ENCODE measurements at regions not wholly inside any gene's neighbourhood (a gene's known extent, or its start where the extent isn't known, plus 50 kb on each side); places are given as distances from the start of the nearest gene placed in this dataset.

- POLR2A ChIA-PET: no interaction called here
- peaks cover 68% of the 10 kb centered on the region for H3K27me3 ChIP-seq (ENCODE audit: insufficient read depth)
Observed at GRCh38 chr7:1307828-1308227, 75.2 kb downstream of the UNCX start.

More at GRCh38 chr7:1307828-1308227, 75.2 kb downstream of the UNCX start:
- Histone ChIP-seq H3K4me3 (ENCODE audit: low read depth in 2 of 2, low read length in 1 of 2) (no peak overlapping the region), H3K79me2 (ENCODE audit: insufficient read depth) (no peaks in the 10 kb centered on the region), H3K36me3 (replicated peaks in 1 of 2; ENCODE audit: control insufficient read depth in 1 of 2, insufficient read depth in 2 of 2, low read length in 1 of 2) (no peaks in the 10 kb centered on the region), H3F3A (replicated peaks; ENCODE audit: insufficient read depth) (no peaks in the 10 kb centered on the region), H3K4me2 (no peak overlapping the region), H3K9ac (no peak overlapping the region), H3K27ac (ENCODE audit: low read depth in 2 of 2, low read length in 1 of 2) (no peak overlapping the region), H2AFZ (ENCODE audit: low read depth) (no peak overlapping the region), H3K9me2 (no peaks in the 10 kb centered on the region), H4K20me1 (ENCODE audit: insufficient read depth) (no peaks in the 10 kb centered on the region), H3K4me1 (ENCODE audit: control insufficient read depth in 1 of 2, insufficient read depth in 2 of 2, low read depth in 1 of 2, low read length in 1 of 2) (no peaks in the 10 kb centered on the region), H3K9me3 (no peaks in the 10 kb centered on the region)
- WGBS (ENCODE audit: low lambda C conversion rate): 59% methylated on average over 14 of the region's 14 CpGs
- TF ChIP-seq CTCF (IDR thresholded peaks at IDR 0.05): no peak
- no peak for TF ChIP-seq EZH2phosphoT487 (IDR thresholded peaks at IDR 0.05; ENCODE audit: borderline replicate concordance, low read depth)
- TF ChIP-seq POLR2AphosphoS5 (IDR thresholded peaks at IDR 0.05; ENCODE audit: low read depth, low read length): no peak
- no peak for TF ChIP-seq NRF1 (IDR thresholded peaks at IDR 0.05; ENCODE audit: low read depth, low read length)
- no peak for TF ChIP-seq MXI1 (IDR thresholded peaks at IDR 0.05; ENCODE audit: low read depth, low read length)
- TF ChIP-seq YY1 (IDR thresholded peaks at IDR 0.05; ENCODE audit: low read depth): no peak
- TF ChIP-seq JUND (IDR thresholded peaks at IDR 0.05): no peak
- no peak for TF ChIP-seq USF1 (IDR thresholded peaks at IDR 0.05; ENCODE audit: borderline replicate concordance, low read depth)
- TF ChIP-seq IRF3 (IDR thresholded peaks at IDR 0.05; ENCODE audit: low read depth, low read length): no peak
- no peak for TF ChIP-seq ELF1 (IDR thresholded peaks at IDR 0.05)
- no peak for TF ChIP-seq ZBTB33 (IDR thresholded peaks at IDR 0.05; ENCODE audit: borderline replicate concordance, low read depth)
- TF ChIP-seq RAD21 (IDR thresholded peaks at IDR 0.05; ENCODE audit: low read length): no peak
- TF ChIP-seq MEF2A (IDR thresholded peaks at IDR 0.05; ENCODE audit: borderline replicate concordance, low read depth): no peak
- TF ChIP-seq REST (IDR thresholded peaks at IDR 0.05; ENCODE audit: low read depth, low read length): no peak
- TF ChIP-seq FOXJ3 (CRISPR knock-in tag; IDR thresholded peaks at IDR 0.05): no peak
- no peak for TF ChIP-seq FOSL2 (IDR thresholded peaks at IDR 0.05; ENCODE audit: borderline replicate concordance, low read depth)
- TF ChIP-seq GATA2 (CRISPR knock-in tag; IDR thresholded peaks at IDR 0.05): no peak
- TF ChIP-seq SMC3 (IDR thresholded peaks at IDR 0.05; ENCODE audit: low read depth, low read length): no peak
- DNase-seq: no peak
- CTCF ChIA-PET: interaction anchor here (1.0 kb wide), 1 partner anchor 44 kb away, joined by 3 read pairs; no protein-coding TSS in a partner anchor
